Upper lobe of left lung (tissue), 6 donors: ENCODE measurements at regions not wholly inside any gene's neighbourhood (a gene's known extent, or its start where the extent isn't known, plus 50 kb on each side); places are given as distances from the start of the nearest gene placed in this dataset.

Experiments used
- ATAC-seq, 2 donors: fragments of 200-7000 bp; cut with Tn5 transposase; one replicate each; pipeline ENCODE4 v1.9.1; 2022; ENCODE audit warnings: mild to moderate bottlenecking in 2 of 2, moderate library complexity in 2 of 2; ENCODE audit not compliant: low FRiP score in 2 of 2
- DNase-seq, 2 donors: peaks; one replicate each; pipeline ENCODE4 v3.0.0-alpha.2; 2019 to 2020
- H3K27ac ChIP-seq, 4 donors: fragments of 200-600 bp; sonication (generic); one replicate each; pipeline ENCODE4 v1.5.1; 2016 to 2019
- H3K27me3 ChIP-seq, 4 donors: fragments of 200-600 bp; sonication (generic); one replicate each; pipeline ENCODE4 v1.5.1; 2017 to 2019
- H3K36me3 ChIP-seq, 4 donors: fragments of 200-600 bp; sonication (generic); one replicate each; pipeline ENCODE4 v1.5.1; 2016 to 2019
- H3K4me1 ChIP-seq, 4 donors: fragments of 200-600 bp; sonication (generic); one replicate each; pipeline ENCODE4 v1.5.1; 2018 to 2019
- H3K4me3 ChIP-seq, 4 donors: fragments of 200-600 bp; sonication (generic); one replicate each; pipeline ENCODE4 v1.5.1; 2017 to 2019; ENCODE audit warnings: mild to moderate bottlenecking in 2 of 4, moderate library complexity in 1 of 4
- H3K9me3 ChIP-seq, 4 donors: fragments of 200-600 bp; sonication (generic); one replicate each; pipeline ENCODE4 v1.5.1; 2018 to 2019
- EP300 ChIP-seq, 4 donors: sonication (generic); formaldehyde crosslinking; IDR thresholded peaks; one replicate each; pipeline ENCODE4 v1.5.1; 2017; ENCODE audit warnings: antibody characterized with exemption in 4 of 4, control low read depth in 2 of 4
- POLR2A ChIP-seq, 4 donors: fragments of 450-650 bp; IDR thresholded peaks; one replicate each; pipeline ENCODE4 v1.5.1; 2016 to 2017; ENCODE audit warnings: antibody characterized with exemption in 4 of 4, mild to moderate bottlenecking in 2 of 4
- POLR2AphosphoS5 ChIP-seq, 2 donors: sonication (generic); formaldehyde crosslinking; IDR thresholded peaks; one replicate each; pipeline ENCODE4 v1.5.1; 2017; ENCODE audit warnings: antibody characterized with exemption in 2 of 2
- WGBS, 2 donors: methylation state at CpG; one replicate each; pipeline ENCODE4 v1.1.5; 2017 to 2018; 5-methylcytosine and 5-hydroxymethylcytosine counted together
- TF ChIP-seq, protein P1 (sequence below), 6 experiments: fragments of 450-650 bp in 4 of 6; fragments of 200-600 bp in 2 of 6; sonication (generic) in 2 of 6; IDR thresholded peaks; one replicate each; pipeline ENCODE4 v1.5.1; 2016 to 2019; ENCODE audit warnings: antibody characterized with exemption in 6 of 6
- donor health status: DM: no; HTN: no; CAD: no; lungs with moderate emphysema.
- donor health status: DM: no; HTN: yes; CAD: no; lungs with severe emphysema.

DNA sequence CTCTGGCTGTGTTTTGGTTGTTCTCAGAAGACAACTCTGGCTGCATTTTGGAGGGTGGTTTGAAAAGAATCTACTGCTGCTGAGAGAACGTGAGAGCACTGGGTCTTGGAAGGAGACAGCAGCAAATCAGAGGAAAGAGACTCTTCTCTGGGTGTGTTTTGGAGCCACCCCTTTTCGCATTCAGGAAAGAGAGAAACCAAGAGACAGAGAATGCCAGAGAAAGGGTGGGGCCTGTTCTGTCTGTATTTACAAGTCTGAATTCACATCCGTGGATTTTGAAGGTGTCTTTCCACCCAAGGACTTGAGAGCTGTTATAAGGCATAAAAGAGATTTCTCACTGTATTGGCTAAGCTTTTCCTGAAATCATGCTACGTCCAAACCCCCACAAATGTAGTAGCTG lies 187.2 kb downstream of the C1orf94 start:
- TF ChIP-seq EP300 (IDR thresholded peaks at IDR 0.05) = no peak
- no peak for TF ChIP-seq POLR2A (IDR thresholded peaks at IDR 0.05)
- TF ChIP-seq, protein P1, sequence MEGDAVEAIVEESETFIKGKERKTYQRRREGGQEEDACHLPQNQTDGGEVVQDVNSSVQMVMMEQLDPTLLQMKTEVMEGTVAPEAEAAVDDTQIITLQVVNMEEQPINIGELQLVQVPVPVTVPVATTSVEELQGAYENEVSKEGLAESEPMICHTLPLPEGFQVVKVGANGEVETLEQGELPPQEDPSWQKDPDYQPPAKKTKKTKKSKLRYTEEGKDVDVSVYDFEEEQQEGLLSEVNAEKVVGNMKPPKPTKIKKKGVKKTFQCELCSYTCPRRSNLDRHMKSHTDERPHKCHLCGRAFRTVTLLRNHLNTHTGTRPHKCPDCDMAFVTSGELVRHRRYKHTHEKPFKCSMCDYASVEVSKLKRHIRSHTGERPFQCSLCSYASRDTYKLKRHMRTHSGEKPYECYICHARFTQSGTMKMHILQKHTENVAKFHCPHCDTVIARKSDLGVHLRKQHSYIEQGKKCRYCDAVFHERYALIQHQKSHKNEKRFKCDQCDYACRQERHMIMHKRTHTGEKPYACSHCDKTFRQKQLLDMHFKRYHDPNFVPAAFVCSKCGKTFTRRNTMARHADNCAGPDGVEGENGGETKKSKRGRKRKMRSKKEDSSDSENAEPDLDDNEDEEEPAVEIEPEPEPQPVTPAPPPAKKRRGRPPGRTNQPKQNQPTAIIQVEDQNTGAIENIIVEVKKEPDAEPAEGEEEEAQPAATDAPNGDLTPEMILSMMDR (IDR thresholded peaks at IDR 0.05) = no peak
- Histone ChIP-seq H3K27me3 (no peaks in the 10 kb centered on the region), H3K4me1 (no peaks in the 10 kb centered on the region), H3K9me3 (no peaks in the 10 kb centered on the region), H3K4me3 (no peak overlapping the region), H3K36me3 (no peaks in the 10 kb centered on the region), H3K27ac (no peak overlapping the region)
- ATAC-seq (no peak), DNase-seq (no peak)
- 70 to 74% methylated on average over 4 of the region's 4 CpGs for WGBS, 2 donors

DNA sequence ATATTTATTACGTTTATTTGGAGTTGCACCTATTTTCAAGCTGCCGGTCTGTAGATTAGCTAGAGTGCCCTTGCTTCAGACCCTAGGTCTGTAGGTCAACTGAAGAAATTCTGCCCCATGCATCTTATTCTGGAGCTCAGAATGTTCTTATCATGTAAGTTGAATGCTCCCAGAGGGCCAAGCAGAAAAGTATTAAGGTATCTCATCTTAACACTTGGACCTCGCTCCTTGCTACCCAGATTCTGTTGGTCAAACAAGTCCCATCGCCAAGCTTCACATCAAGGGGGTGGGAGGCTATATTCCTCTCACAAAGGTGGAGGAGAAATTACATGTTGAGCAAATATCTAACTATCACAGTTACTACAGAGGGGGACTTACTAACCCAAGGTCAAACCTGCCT lies 187.7 kb downstream of the C1orf94 start:
- Histone ChIP-seq H3K36me3 (no peaks in the 10 kb centered on the region), H3K27ac (no peak overlapping the region), H3K9me3 (no peaks in the 10 kb centered on the region), H3K4me1 (no peaks in the 10 kb centered on the region), H3K4me3 (no peak overlapping the region), H3K27me3 (no peaks in the 10 kb centered on the region)
- TF ChIP-seq EP300 (IDR thresholded peaks at IDR 0.05) (no peak), POLR2A (IDR thresholded peaks at IDR 0.05) (no peak)
- 84 to 89% methylated on average over 4 of the region's 4 CpGs for WGBS, 2 donors
- no peak for DNase-seq
- no peak for ATAC-seq

DNA sequence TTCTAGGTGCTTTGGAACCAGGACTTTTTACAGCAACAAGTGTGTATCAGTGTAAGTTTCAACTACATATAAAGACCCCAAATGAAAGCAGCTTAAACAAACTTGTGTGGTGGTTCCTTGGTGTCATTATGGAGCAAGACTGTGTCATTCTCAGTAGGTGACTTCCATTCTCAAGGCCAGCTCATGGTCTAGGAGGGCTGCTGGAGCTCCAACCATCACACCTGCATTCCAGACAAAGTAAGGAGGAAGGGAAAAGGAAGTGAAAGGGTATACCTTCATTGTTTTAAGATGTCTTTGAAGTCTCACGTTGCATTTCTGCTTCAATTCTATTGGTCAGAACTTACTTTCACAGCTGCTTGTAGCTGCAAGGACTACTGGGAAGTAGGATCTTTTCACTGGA lies 188.6 kb downstream of the C1orf94 start:
- ATAC-seq = no peak
- no peak for DNase-seq
- H3K4me3 ChIP-seq = no peak overlapping the region
- no peak for TF ChIP-seq EP300 (IDR thresholded peaks at IDR 0.05)
- TF ChIP-seq POLR2AphosphoS5 (IDR thresholded peaks at IDR 0.05) = no peak
- no peak for TF ChIP-seq POLR2A (IDR thresholded peaks at IDR 0.05)
- TF ChIP-seq, protein P1 (IDR thresholded peaks at IDR 0.05) = no peak
- no peaks in the 10 kb centered on the region for H3K36me3 ChIP-seq
- H3K27ac ChIP-seq = no peak overlapping the region
- no peaks in the 10 kb centered on the region for H3K9me3 ChIP-seq
- H3K4me1 ChIP-seq = no peaks in the 10 kb centered on the region
- no peaks in the 10 kb centered on the region for H3K27me3 ChIP-seq
- WGBS, 2 donors = 39 to 47% methylated on average over 1 of the region's 1 CpG

- H3K27me3 ChIP-seq = no peaks in the 10 kb centered on the region
- ATAC-seq (no peak), DNase-seq (no peak)
- no peak for TF ChIP-seq EP300 (IDR thresholded peaks at IDR 0.05)
- TF ChIP-seq, protein P1 (IDR thresholded peaks at IDR 0.05) = no peak
- no peak for TF ChIP-seq POLR2AphosphoS5 (IDR thresholded peaks at IDR 0.05)
- TF ChIP-seq POLR2A (IDR thresholded peaks at IDR 0.05) = no peak
- no peak overlapping the region for H3K4me3 ChIP-seq
- H3K36me3 ChIP-seq = no peaks in the 10 kb centered on the region
- no peaks in the 10 kb centered on the region for H3K9me3 ChIP-seq
- H3K27ac ChIP-seq = no peak overlapping the region
- 73 to 77% methylated on average over 3 of the region's 3 CpGs for WGBS, 2 donors
- H3K4me1 ChIP-seq = no peaks in the 10 kb centered on the region
Measured at GRCh38 chr1:34366875-34367624, 190.3 kb downstream of the C1orf94 start.

- H3K9me3 ChIP-seq = no peaks in the 10 kb centered on the region
- ATAC-seq = no peak
- no peaks in the 10 kb centered on the region for H3K4me1 ChIP-seq
- DNase-seq = no peak
- TF ChIP-seq, protein P1 (IDR thresholded peaks at IDR 0.05) = no peak
- no peak for TF ChIP-seq POLR2A (IDR thresholded peaks at IDR 0.05)
- TF ChIP-seq POLR2AphosphoS5 (IDR thresholded peaks at IDR 0.05) = no peak
- TF ChIP-seq EP300 (IDR thresholded peaks at IDR 0.05) = no peak
- H3K4me3 ChIP-seq = no peak overlapping the region
- H3K36me3 ChIP-seq = no peaks in the 10 kb centered on the region
- 57 to 62% methylated on average over 6 of the region's 6 CpGs for WGBS, 2 donors
- H3K27me3 ChIP-seq = no peaks in the 10 kb centered on the region
- no peak overlapping the region for H3K27ac ChIP-seq
Measured at GRCh38 chr1:34367954-34368353, 191.2 kb downstream of the C1orf94 start.
